ENCODE measurements at regions not wholly inside any gene's neighbourhood (a gene's known extent, or its start where the extent isn't known, plus 50 kb on each side); places are given as distances from the start of the nearest gene placed in this dataset.

DNA sequence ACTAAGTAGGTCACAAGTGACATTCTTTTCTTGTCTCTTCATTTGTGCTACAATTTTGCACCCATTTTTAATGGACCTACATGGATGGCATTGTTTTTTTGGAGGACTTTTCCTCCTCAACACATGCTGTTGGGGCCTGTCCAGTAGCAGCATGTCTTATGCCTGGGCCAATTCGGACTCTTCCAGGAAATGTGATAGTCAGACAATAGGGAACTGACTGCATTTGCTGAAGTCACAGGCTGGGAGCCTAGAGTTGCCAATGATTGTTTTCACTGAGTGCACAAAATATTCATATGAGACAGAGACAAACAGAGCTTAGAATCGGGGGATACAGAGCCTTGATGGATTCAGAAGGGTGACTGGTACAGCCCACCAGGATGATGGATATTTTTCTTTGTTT is 867.3 kb upstream of the GOT2 start:
- Histone ChIP-seq H3K27me3 (ENCODE audit: insufficient read depth, low read depth, low read length) (no peaks in the 10 kb centered on the region), H4K20me1 (ENCODE audit: insufficient read depth) (no peaks in the 10 kb centered on the region), H3K4me3 (ENCODE audit: low read length) (no peak overlapping the region), H3K9ac (ENCODE audit: low read length) (no peak overlapping the region), H3K27ac (ENCODE audit: low read length) (no peak overlapping the region), H3K79me2 (replicated peaks; ENCODE audit: insufficient read depth, low read length) (no peaks in the 10 kb centered on the region), H3K9me3 (ENCODE audit: low read length) (no peaks in the 10 kb centered on the region), H3K36me3 (ENCODE audit: insufficient read depth, low read length) (no peaks in the 10 kb centered on the region), H3K9me2 (ENCODE audit: insufficient read depth, low read length) (no peaks in the 10 kb centered on the region), H3K4me2 (ENCODE audit: low read length) (no peak overlapping the region), H3F3A (ENCODE audit: insufficient read depth, low read length, poor library complexity, severe bottlenecking) (no peaks in the 10 kb centered on the region), H2AFZ (ENCODE audit: low read depth, low read length) (no peak overlapping the region)
- TF ChIP-seq RAD21 (conservative IDR thresholded peaks at IDR 0.05) = no peak
- no peak for TF ChIP-seq EP300 (conservative IDR thresholded peaks at IDR 0.05; ENCODE audit: poor library complexity, severe bottlenecking)
- no peak for TF ChIP-seq TAF1 (IDR thresholded peaks at IDR 0.05; ENCODE audit: low read depth)
- no peak for TF ChIP-seq EZH2 (IDR thresholded peaks at IDR 0.05; ENCODE audit: borderline replicate concordance, insufficient read depth, low read length, poor library complexity, severe bottlenecking)
- TF ChIP-seq, protein P1, sequence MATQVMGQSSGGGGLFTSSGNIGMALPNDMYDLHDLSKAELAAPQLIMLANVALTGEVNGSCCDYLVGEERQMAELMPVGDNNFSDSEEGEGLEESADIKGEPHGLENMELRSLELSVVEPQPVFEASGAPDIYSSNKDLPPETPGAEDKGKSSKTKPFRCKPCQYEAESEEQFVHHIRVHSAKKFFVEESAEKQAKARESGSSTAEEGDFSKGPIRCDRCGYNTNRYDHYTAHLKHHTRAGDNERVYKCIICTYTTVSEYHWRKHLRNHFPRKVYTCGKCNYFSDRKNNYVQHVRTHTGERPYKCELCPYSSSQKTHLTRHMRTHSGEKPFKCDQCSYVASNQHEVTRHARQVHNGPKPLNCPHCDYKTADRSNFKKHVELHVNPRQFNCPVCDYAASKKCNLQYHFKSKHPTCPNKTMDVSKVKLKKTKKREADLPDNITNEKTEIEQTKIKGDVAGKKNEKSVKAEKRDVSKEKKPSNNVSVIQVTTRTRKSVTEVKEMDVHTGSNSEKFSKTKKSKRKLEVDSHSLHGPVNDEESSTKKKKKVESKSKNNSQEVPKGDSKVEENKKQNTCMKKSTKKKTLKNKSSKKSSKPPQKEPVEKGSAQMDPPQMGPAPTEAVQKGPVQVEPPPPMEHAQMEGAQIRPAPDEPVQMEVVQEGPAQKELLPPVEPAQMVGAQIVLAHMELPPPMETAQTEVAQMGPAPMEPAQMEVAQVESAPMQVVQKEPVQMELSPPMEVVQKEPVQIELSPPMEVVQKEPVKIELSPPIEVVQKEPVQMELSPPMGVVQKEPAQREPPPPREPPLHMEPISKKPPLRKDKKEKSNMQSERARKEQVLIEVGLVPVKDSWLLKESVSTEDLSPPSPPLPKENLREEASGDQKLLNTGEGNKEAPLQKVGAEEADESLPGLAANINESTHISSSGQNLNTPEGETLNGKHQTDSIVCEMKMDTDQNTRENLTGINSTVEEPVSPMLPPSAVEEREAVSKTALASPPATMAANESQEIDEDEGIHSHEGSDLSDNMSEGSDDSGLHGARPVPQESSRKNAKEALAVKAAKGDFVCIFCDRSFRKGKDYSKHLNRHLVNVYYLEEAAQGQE (IDR thresholded peaks at IDR 0.05; ENCODE audit: borderline replicate concordance) = no peak
- TF ChIP-seq, protein P2, sequence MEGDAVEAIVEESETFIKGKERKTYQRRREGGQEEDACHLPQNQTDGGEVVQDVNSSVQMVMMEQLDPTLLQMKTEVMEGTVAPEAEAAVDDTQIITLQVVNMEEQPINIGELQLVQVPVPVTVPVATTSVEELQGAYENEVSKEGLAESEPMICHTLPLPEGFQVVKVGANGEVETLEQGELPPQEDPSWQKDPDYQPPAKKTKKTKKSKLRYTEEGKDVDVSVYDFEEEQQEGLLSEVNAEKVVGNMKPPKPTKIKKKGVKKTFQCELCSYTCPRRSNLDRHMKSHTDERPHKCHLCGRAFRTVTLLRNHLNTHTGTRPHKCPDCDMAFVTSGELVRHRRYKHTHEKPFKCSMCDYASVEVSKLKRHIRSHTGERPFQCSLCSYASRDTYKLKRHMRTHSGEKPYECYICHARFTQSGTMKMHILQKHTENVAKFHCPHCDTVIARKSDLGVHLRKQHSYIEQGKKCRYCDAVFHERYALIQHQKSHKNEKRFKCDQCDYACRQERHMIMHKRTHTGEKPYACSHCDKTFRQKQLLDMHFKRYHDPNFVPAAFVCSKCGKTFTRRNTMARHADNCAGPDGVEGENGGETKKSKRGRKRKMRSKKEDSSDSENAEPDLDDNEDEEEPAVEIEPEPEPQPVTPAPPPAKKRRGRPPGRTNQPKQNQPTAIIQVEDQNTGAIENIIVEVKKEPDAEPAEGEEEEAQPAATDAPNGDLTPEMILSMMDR (IDR thresholded peaks at IDR 0.05; ENCODE audit: poor library complexity, severe bottlenecking) = no peak
- no peak for TF ChIP-seq POLR2AphosphoS5 (IDR thresholded peaks at IDR 0.05)
- TF ChIP-seq SMC3 (conservative IDR thresholded peaks at IDR 0.05; ENCODE audit: poor library complexity) = no peak

DNA sequence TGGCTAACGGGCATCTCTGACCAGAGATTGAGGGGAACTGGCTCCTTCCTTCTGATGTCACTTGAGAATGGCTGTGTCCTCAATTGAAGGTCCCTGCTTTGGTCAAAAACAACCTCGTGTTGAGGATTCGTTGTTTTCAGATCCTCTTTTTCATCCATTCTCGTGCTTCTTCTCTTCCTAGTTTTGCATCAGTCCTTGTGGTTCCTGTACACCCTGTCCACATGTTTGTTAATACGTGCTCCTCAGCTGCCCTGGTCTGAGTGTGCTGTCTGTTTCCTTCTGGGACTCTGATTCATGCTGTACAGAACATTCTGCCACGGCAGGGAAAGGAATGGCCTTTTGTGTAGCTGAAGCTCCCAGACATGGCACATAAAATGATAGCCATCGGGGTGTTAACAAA is 863.2 kb upstream of the GOT2 start:
- Histone ChIP-seq H3K4me3 (ENCODE audit: low read length) (no peak overlapping the region), H3K9ac (ENCODE audit: low read length) (no peak overlapping the region), H3K79me2 (replicated peaks; ENCODE audit: insufficient read depth, low read length) (no peaks in the 10 kb centered on the region), H3K27me3 (ENCODE audit: insufficient read depth, low read depth, low read length) (no peaks in the 10 kb centered on the region), H3K9me2 (ENCODE audit: insufficient read depth, low read length) (no peaks in the 10 kb centered on the region), H3K27ac (ENCODE audit: low read length) (no peak overlapping the region), H3K9me3 (ENCODE audit: low read length) (no peaks in the 10 kb centered on the region), H3K4me2 (ENCODE audit: low read length) (no peak overlapping the region), H2AFZ (ENCODE audit: low read depth, low read length) (no peak overlapping the region), H3K36me3 (ENCODE audit: insufficient read depth, low read length) (no peaks in the 10 kb centered on the region), H4K20me1 (ENCODE audit: insufficient read depth) (no peaks in the 10 kb centered on the region), H3F3A (ENCODE audit: insufficient read depth, low read length, poor library complexity, severe bottlenecking) (no peaks in the 10 kb centered on the region)
- TF ChIP-seq EZH2 (IDR thresholded peaks at IDR 0.05; ENCODE audit: borderline replicate concordance, insufficient read depth, low read length, poor library complexity, severe bottlenecking) (no peak), SMC3 (conservative IDR thresholded peaks at IDR 0.05; ENCODE audit: poor library complexity) (no peak), MXI1 (conservative IDR thresholded peaks at IDR 0.05; ENCODE audit: poor library complexity, severe bottlenecking) (no peak), RAD21 (conservative IDR thresholded peaks at IDR 0.05) (no peak), TAF1 (IDR thresholded peaks at IDR 0.05; ENCODE audit: low read depth) (no peak), POLR2AphosphoS5 (IDR thresholded peaks at IDR 0.05) (no peak), EP300 (conservative IDR thresholded peaks at IDR 0.05; ENCODE audit: poor library complexity, severe bottlenecking) (no peak)
- TF ChIP-seq, protein P2 (IDR thresholded peaks at IDR 0.05; ENCODE audit: poor library complexity, severe bottlenecking) = no peak
- TF ChIP-seq, protein P1 (IDR thresholded peaks at IDR 0.05; ENCODE audit: borderline replicate concordance) = no peak

Measured in neural cell (in vitro differentiated cells).